Astrocyte (in vitro differentiated cells and primary cell): ENCODE measurements at regions not wholly inside any gene's neighbourhood (a gene's known extent, or its start where the extent isn't known, plus 50 kb on each side); places are given as distances from the start of the nearest gene placed in this dataset.

Source experiments
- DNase-seq: peaks from one replicate; pipeline ENCODE4 v3.0.0-alpha.2; 2010; ENCODE audit warnings: low read depth
- FAIRE-seq: peaks from 2 replicates; lab custom pipeline; 2011; peaks lifted over from hg19 to GRCh38; lab: Jason Lieb, UNC
- H2AFZ ChIP-seq: 2 replicates; pipeline ENCODE4 v1.6.0; 2012; ENCODE audit warnings: low read depth, low read length, inconsistent platforms
- H3K27ac ChIP-seq: 2 replicates; pipeline ENCODE4 v1.5.1; 2011; ENCODE audit warnings: low read depth, low read length, inconsistent platforms
- H3K27me3 ChIP-seq: 2 replicates; pipeline ENCODE4 v1.6.0; 2011; ENCODE audit warnings: low read length, inconsistent platforms; ENCODE audit not compliant: insufficient read depth
- H3K36me3 ChIP-seq: 2 replicates; pipeline ENCODE4 v1.5.1; 2011; ENCODE audit warnings: low read length, inconsistent platforms; ENCODE audit not compliant: insufficient read depth
- H3K4me1 ChIP-seq: 2 replicates; pipeline ENCODE4 v1.5.1; 2011; ENCODE audit warnings: low read length, inconsistent platforms; ENCODE audit not compliant: insufficient read depth
- H3K4me2 ChIP-seq: 2 replicates; pipeline ENCODE4 v1.6.0; 2012; ENCODE audit warnings: low read length, inconsistent platforms
- H3K4me3 ChIP-seq: 2 replicates; pipeline ENCODE4 v1.5.1; 2011; ENCODE audit warnings: low read depth, mild to moderate bottlenecking, low read length, inconsistent platforms; ENCODE audit not compliant: insufficient read depth
- H3K79me2 ChIP-seq: 2 replicates; pipeline ENCODE4 v1.6.0; 2012; ENCODE audit warnings: mild to moderate bottlenecking, low read length, inconsistent platforms; ENCODE audit not compliant: insufficient read depth
- H3K9ac ChIP-seq: 2 replicates; pipeline ENCODE4 v1.6.0; 2012; ENCODE audit warnings: mild to moderate bottlenecking, low read length, inconsistent platforms
- H3K9me3 ChIP-seq: 2 replicates; pipeline ENCODE4 v1.5.1; 2012; ENCODE audit warnings: low read depth, mild to moderate bottlenecking, low read length, inconsistent platforms; ENCODE audit not compliant: insufficient read depth
- H4K20me1 ChIP-seq: 2 replicates; pipeline ENCODE4 v1.6.0; 2012; ENCODE audit warnings: low read length, inconsistent platforms; ENCODE audit not compliant: insufficient read depth
- H3K27ac Mint-ChIP-seq: one replicate; pipeline ENCODE4 v1.8.0; 2021; ENCODE audit warnings: mild to moderate bottlenecking, mixed read lengths; ENCODE audit not compliant: unreplicated experiment
- H3K27me3 Mint-ChIP-seq: one replicate; pipeline ENCODE4 v1.8.0; 2021; ENCODE audit warnings: low read depth, mixed read lengths; ENCODE audit not compliant: unreplicated experiment
- H3K36me3 Mint-ChIP-seq: one replicate; pipeline ENCODE4 v1.8.0; 2021; ENCODE audit warnings: low read depth, mixed read lengths; ENCODE audit not compliant: unreplicated experiment
- H3K4me1 Mint-ChIP-seq: one replicate; pipeline ENCODE4 v1.8.0; 2021; ENCODE audit warnings: low read depth, mixed read lengths; ENCODE audit not compliant: unreplicated experiment
- H3K4me3 Mint-ChIP-seq: one replicate; pipeline ENCODE4 v1.8.0; 2021; ENCODE audit warnings: mild to moderate bottlenecking, moderate library complexity, mixed read lengths; ENCODE audit not compliant: unreplicated experiment
- H3K9me3 Mint-ChIP-seq: one replicate; pipeline ENCODE4 v1.8.0; 2021; ENCODE audit warnings: mild to moderate bottlenecking, mixed read lengths; ENCODE audit not compliant: unreplicated experiment
- CTCF ChIP-seq: IDR thresholded peaks from 2 replicates; pipeline ENCODE4 v1.5.1; 2011; ENCODE audit warnings: low read depth, mild to moderate bottlenecking, inconsistent platforms, low read length, moderate library complexity; ENCODE audit not compliant: insufficient read depth
- EZH2 ChIP-seq: IDR thresholded peaks from 2 replicates; pipeline ENCODE4 v1.6.1; 2012; ENCODE audit warnings: mild to moderate bottlenecking, low read length, inconsistent platforms; ENCODE audit not compliant: insufficient read depth

- no peak overlapping the region for H3K4me3 ChIP-seq
- no peak for FAIRE-seq
- DNase-seq = no peak
- no peaks in the 10 kb centered on the region for H3K9me3 ChIP-seq
- TF ChIP-seq EZH2 (no peak), CTCF (no peak)
- H4K20me1 ChIP-seq = no peaks in the 10 kb centered on the region
- no peak overlapping the region for H3K4me2 ChIP-seq
- no peak overlapping the region for H2AFZ ChIP-seq
- Mint-ChIP-seq H3K9me3 (peaks cover 4% of the 10 kb centered on the region), H3K27me3 (no peaks in the 10 kb centered on the region), H3K4me1 (no peaks in the 10 kb centered on the region), H3K4me3 (no peak overlapping the region), H3K36me3 (no peaks in the 10 kb centered on the region), H3K27ac (no peak overlapping the region)
- H3K9ac ChIP-seq = no peak overlapping the region
- no peaks in the 10 kb centered on the region for H3K4me1 ChIP-seq
- H3K36me3 ChIP-seq = no peaks in the 10 kb centered on the region
- no peak overlapping the region for H3K27ac ChIP-seq
- H3K79me2 ChIP-seq = no peaks in the 10 kb centered on the region
- H3K27me3 ChIP-seq = no peaks in the 10 kb centered on the region
Measured at GRCh38 chr6:121994919-121995318, 404.5 kb upstream of the HSF2 start.

- DNase-seq (no peak), FAIRE-seq (no peak)
- Mint-ChIP-seq H3K36me3 (no peaks in the 10 kb centered on the region), H3K27ac (no peak overlapping the region), H3K4me3 (no peak overlapping the region), H3K9me3 (peaks cover 4% of the 10 kb centered on the region), H3K27me3 (no peaks in the 10 kb centered on the region), H3K4me1 (no peaks in the 10 kb centered on the region)
- H3K27me3 ChIP-seq = no peaks in the 10 kb centered on the region
- no peak overlapping the region for H3K4me3 ChIP-seq
- H3K27ac ChIP-seq = no peak overlapping the region
- H3K9me3 ChIP-seq = no peaks in the 10 kb centered on the region
- no peak overlapping the region for H3K4me2 ChIP-seq
- no peaks in the 10 kb centered on the region for H3K4me1 ChIP-seq
- H3K9ac ChIP-seq = no peak overlapping the region
- no peaks in the 10 kb centered on the region for H3K79me2 ChIP-seq
- no peak for TF ChIP-seq EZH2
- no peak for TF ChIP-seq CTCF
- no peak overlapping the region for H2AFZ ChIP-seq
- no peaks in the 10 kb centered on the region for H4K20me1 ChIP-seq
- H3K36me3 ChIP-seq = no peaks in the 10 kb centered on the region
Measured at GRCh38 chr6:121998631-121999030, 400.8 kb upstream of the HSF2 start.

- Histone ChIP-seq H3K27me3 (no peaks in the 10 kb centered on the region), H3K4me2 (no peak overlapping the region), H3K9ac (no peak overlapping the region), H3K4me3 (no peak overlapping the region), H3K36me3 (no peaks in the 10 kb centered on the region), H2AFZ (no peak overlapping the region), H3K79me2 (no peaks in the 10 kb centered on the region), H3K27ac (no peak overlapping the region), H4K20me1 (no peaks in the 10 kb centered on the region), H3K4me1 (no peaks in the 10 kb centered on the region), H3K9me3 (no peaks in the 10 kb centered on the region)
- Mint-ChIP-seq H3K27me3 (no peaks in the 10 kb centered on the region), H3K4me3 (no peak overlapping the region), H3K4me1 (no peaks in the 10 kb centered on the region), H3K36me3 (no peaks in the 10 kb centered on the region), H3K9me3 (peaks cover 4% of the 10 kb centered on the region), H3K27ac (no peak overlapping the region)
- DNase-seq = no peak
- no peak for FAIRE-seq
- TF ChIP-seq CTCF = no peak
- TF ChIP-seq EZH2 = no peak
Measured at GRCh38 chr6:121999456-122000065, 399.9 kb upstream of the HSF2 start.
